Fibroblast of the aortic adventitia (primary cell): ENCODE measurements at regions not wholly inside any gene's neighbourhood (a gene's known extent, or its start where the extent isn't known, plus 50 kb on each side); places are given as distances from the start of the nearest gene placed in this dataset.
"Not testable (repeated sequence)": the region's sequence is repeated elsewhere in the genome, so short reads cannot be mapped to it uniquely, and the experiment has no call there.

ENCODE experiments used
- DNase-seq: peaks from one replicate; pipeline ENCODE4 v3.0.0-alpha.2; 2010; ENCODE audit warnings: low read depth
- H3K4me3 ChIP-seq: 2 replicates; pipeline ENCODE4 v1.5.1; 2011; ENCODE audit warnings: low read depth, mild to moderate bottlenecking, control low read depth, low read length, moderate library complexity
- TF ChIP-seq, protein P1 (sequence below): IDR thresholded peaks from 2 replicates; pipeline ENCODE4 v1.5.1; 2011; ENCODE audit warnings: mild to moderate bottlenecking, low read length, control low read depth, inconsistent platforms; ENCODE audit not compliant: insufficient read depth

GRCh38 chr6:125379174-125379573 lies 77.4 kb upstream of the HDDC2 start:
- no peak for DNase-seq
- no peak overlapping the region for H3K4me3 ChIP-seq
- TF ChIP-seq, protein P1, sequence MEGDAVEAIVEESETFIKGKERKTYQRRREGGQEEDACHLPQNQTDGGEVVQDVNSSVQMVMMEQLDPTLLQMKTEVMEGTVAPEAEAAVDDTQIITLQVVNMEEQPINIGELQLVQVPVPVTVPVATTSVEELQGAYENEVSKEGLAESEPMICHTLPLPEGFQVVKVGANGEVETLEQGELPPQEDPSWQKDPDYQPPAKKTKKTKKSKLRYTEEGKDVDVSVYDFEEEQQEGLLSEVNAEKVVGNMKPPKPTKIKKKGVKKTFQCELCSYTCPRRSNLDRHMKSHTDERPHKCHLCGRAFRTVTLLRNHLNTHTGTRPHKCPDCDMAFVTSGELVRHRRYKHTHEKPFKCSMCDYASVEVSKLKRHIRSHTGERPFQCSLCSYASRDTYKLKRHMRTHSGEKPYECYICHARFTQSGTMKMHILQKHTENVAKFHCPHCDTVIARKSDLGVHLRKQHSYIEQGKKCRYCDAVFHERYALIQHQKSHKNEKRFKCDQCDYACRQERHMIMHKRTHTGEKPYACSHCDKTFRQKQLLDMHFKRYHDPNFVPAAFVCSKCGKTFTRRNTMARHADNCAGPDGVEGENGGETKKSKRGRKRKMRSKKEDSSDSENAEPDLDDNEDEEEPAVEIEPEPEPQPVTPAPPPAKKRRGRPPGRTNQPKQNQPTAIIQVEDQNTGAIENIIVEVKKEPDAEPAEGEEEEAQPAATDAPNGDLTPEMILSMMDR, result no peak

DNA sequence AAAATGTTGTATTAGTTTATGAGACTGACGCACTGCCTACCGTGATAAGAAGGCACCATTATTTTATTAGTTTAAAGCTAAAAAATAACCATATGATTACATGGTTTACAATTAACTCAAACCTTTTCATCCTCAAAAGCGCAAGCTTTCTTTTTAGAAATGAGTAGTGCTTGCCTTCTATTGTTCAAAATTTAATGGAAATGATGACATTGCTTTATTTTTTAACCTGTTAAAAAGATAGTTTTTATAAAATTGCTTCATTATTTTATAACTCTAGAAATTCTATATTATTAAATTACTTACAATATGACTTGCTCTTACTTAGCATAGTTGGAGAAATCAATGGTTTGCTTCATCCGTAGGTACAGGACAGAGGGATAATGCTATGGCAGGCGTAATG lies 78.7 kb upstream of the HDDC2 start:
- no peak overlapping the region for H3K4me3 ChIP-seq
- DNase-seq, result no peak
- TF ChIP-seq, protein P1, result no peak

GRCh38 chr6:125386337-125386736 lies 84.6 kb upstream of the HDDC2 start:
- not testable (repeated sequence) for DNase-seq, H3K4me3 ChIP-seq

- TF ChIP-seq, protein P1, result no peak
Measured at GRCh38 chr6:125392682-125393081, 90.9 kb upstream of the HDDC2 start.

GRCh38 chr6:125393449-125393858 lies 91.7 kb upstream of the HDDC2 start:
- DNase-seq, result no peak
- no peak overlapping the region for H3K4me3 ChIP-seq
- TF ChIP-seq, protein P1, result no peak

More at GRCh38 chr6:125392682-125393081, 90.9 kb upstream of the HDDC2 start:
- no peak for DNase-seq
- no peak overlapping the region for H3K4me3 ChIP-seq

- TF ChIP-seq, protein P1, result no peak
- no peak overlapping the region for H3K4me3 ChIP-seq
- DNase-seq, result no peak
Measured at GRCh38 chr6:125406741-125407140, 105.0 kb upstream of the HDDC2 start.

GRCh38 chr6:125414507-125414906 lies 112.7 kb upstream of the HDDC2 start:
- H3K4me3 ChIP-seq, result no peak overlapping the region
- no peak for DNase-seq
- TF ChIP-seq, protein P1, result no peak
